ENCODE measurements at regions not wholly inside any gene's neighbourhood (a gene's known extent, or its start where the extent isn't known, plus 50 kb on each side); places are given as distances from the start of the nearest gene placed in this dataset.

DNA sequence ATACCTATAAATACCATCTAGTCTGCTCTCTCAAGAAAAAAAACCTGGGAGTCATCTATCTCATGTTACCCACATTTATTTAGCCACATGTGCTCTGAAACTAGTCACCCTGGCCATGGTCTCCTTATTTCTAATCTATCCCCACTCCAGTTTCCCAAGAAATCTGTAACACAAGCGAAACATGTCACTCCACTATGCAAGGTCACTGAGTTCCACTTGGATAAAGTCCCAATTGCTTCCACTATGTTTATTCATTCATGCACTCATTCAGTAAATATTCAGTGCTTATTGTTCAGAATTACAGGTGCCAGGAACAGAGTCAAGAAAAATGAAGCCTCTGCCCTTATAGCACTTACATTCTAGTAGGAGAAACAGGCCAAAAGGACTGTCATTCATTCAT is 369.4 kb upstream of the CYRIA start:
- Histone ChIP-seq H2BK120ac (ENCODE audit: low read depth, low read length) (no peak overlapping the region), H2BK12ac (ENCODE audit: low read length in 2 of 2) (no peak overlapping the region)
- 55% methylated on average over 1 of the region's 1 CpG for WGBS

DNA sequence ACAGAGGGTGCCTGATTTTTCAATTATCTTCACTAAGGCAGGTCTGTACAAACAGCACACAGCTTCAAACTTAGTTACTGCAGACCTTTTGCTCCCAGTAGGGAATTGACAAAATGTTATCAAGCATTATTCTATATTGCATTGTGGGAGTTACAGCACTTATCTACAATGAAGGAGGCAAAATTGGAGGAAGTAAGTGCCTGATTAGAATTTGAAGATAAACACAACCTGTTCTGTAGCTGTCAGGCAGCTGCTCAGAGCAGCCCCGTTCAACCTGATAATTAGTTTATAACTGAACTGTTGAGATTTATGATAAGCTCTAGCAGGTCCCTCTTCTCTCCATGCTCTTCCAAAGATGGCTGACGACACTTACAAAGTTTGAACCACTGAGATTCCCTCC is 364.4 kb upstream of the CYRIA start:
- Histone ChIP-seq H3K14ac (ENCODE audit: low read length in 2 of 2) (no peak overlapping the region), H3K79me1 (replicated peaks; ENCODE audit: low read length, poor library complexity, severe bottlenecking) (no peaks in the 10 kb centered on the region), H3K36me3 (ENCODE audit: control insufficient read depth in 1 of 2, insufficient read depth in 2 of 2, low read depth in 1 of 2, low read length in 2 of 2) (no peaks in the 10 kb centered on the region), H2AK5ac (ENCODE audit: low read length, severe bottlenecking) (no peak overlapping the region), H3K4me1 (ENCODE audit: control insufficient read depth, insufficient read depth, low read depth, low read length) (no peaks in the 10 kb centered on the region), H2AFZ (ENCODE audit: low read depth, low read length) (no peak overlapping the region), H3K27ac (ENCODE audit: low read length, poor library complexity, severe bottlenecking) (no peak overlapping the region), H3K9ac (ENCODE audit: low read length) (no peak overlapping the region), H3K18ac (ENCODE audit: low read depth in 1 of 2, low read length in 2 of 2) (no peak overlapping the region), H4K8ac (ENCODE audit: low read length) (no peak overlapping the region), H4K91ac (ENCODE audit: low read length) (no peak overlapping the region), H2BK12ac (ENCODE audit: low read length in 2 of 2) (no peak overlapping the region), H3K23ac (ENCODE audit: low read length in 2 of 2) (no peak overlapping the region), H2BK120ac (ENCODE audit: low read depth, low read length) (no peak overlapping the region), H2BK15ac (ENCODE audit: low read depth, poor library complexity, severe bottlenecking) (no peak overlapping the region), H3K4ac (ENCODE audit: low read depth in 1 of 2, low read length in 2 of 2) (no peak overlapping the region), H3K9me3 (ENCODE audit: control insufficient read depth, low read length) (no peaks in the 10 kb centered on the region), H2BK5ac (ENCODE audit: low read depth, low read length, poor library complexity, severe bottlenecking) (no peak overlapping the region), H3K27me3 (ENCODE audit: control insufficient read depth in 1 of 2, insufficient read depth in 1 of 2, low read length in 2 of 2) (no peaks in the 10 kb centered on the region), H3K4me3 (ENCODE audit: insufficient read depth in 1 of 2, low read depth in 1 of 2, low read length in 2 of 2) (no peak overlapping the region), H3K4me2 (ENCODE audit: low read length, poor library complexity, severe bottlenecking) (no peak overlapping the region)
- no peak for DNase-seq
- WGBS = no CpG with 5 or more reads among the region's 2 CpGs

More for the DNA sequence above, 369.4 kb upstream of the CYRIA start:
- Histone ChIP-seq H3K23ac (ENCODE audit: low read length in 2 of 2) (no peak overlapping the region), H3K4ac (ENCODE audit: low read depth in 1 of 2, low read length in 2 of 2) (no peak overlapping the region), H2AFZ (ENCODE audit: low read depth, low read length) (no peak overlapping the region), H3K14ac (ENCODE audit: low read length in 2 of 2) (no peak overlapping the region), H3K36me3 (ENCODE audit: control insufficient read depth in 1 of 2, insufficient read depth in 2 of 2, low read depth in 1 of 2, low read length in 2 of 2) (no peaks in the 10 kb centered on the region), H3K18ac (ENCODE audit: low read depth in 1 of 2, low read length in 2 of 2) (no peak overlapping the region), H3K4me3 (ENCODE audit: insufficient read depth in 1 of 2, low read depth in 1 of 2, low read length in 2 of 2) (no peak overlapping the region), H2BK15ac (ENCODE audit: low read depth, poor library complexity, severe bottlenecking) (no peak overlapping the region), H3K27me3 (ENCODE audit: control insufficient read depth in 1 of 2, insufficient read depth in 1 of 2, low read length in 2 of 2) (no peaks in the 10 kb centered on the region), H3K4me1 (ENCODE audit: control insufficient read depth, insufficient read depth, low read depth, low read length) (no peaks in the 10 kb centered on the region), H4K8ac (ENCODE audit: low read length) (no peak overlapping the region), H3K79me1 (replicated peaks; ENCODE audit: low read length, poor library complexity, severe bottlenecking) (no peaks in the 10 kb centered on the region), H3K9me3 (ENCODE audit: control insufficient read depth, low read length) (no peaks in the 10 kb centered on the region), H3K4me2 (ENCODE audit: low read length, poor library complexity, severe bottlenecking) (no peak overlapping the region), H3K9ac (ENCODE audit: low read length) (no peak overlapping the region), H4K91ac (ENCODE audit: low read length) (no peak overlapping the region), H2BK5ac (ENCODE audit: low read depth, low read length, poor library complexity, severe bottlenecking) (no peak overlapping the region), H2AK5ac (ENCODE audit: low read length, severe bottlenecking) (no peak overlapping the region), H3K27ac (ENCODE audit: low read length, poor library complexity, severe bottlenecking) (no peak overlapping the region)
- DNase-seq = no peak

DNA sequence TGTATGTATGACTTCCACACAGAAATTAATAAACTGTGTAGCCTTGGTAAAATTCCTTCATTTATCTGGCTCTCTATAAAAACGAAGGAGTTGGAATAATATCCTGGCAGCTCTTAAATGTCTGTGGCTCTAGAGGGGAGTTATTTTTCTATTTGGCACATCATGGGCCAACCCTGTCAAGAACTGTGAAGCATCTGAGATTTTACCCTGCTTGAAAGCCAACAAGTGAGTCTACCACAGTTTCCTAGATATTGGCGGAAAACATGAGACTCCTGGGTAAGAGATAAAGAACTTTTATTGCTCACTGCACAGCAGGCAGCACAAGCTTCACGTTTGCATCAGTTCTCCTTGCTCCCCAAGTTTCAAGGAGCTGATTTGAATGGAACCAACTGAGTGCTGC is 346.7 kb upstream of the CYRIA start:
- Histone ChIP-seq H3K23ac (ENCODE audit: low read length in 2 of 2) (no peak overlapping the region), H3K4me2 (ENCODE audit: low read length, poor library complexity, severe bottlenecking) (no peak overlapping the region), H2BK12ac (ENCODE audit: low read length in 2 of 2) (no peak overlapping the region), H2BK15ac (ENCODE audit: low read depth, poor library complexity, severe bottlenecking) (no peak overlapping the region), H3K36me3 (ENCODE audit: control insufficient read depth in 1 of 2, insufficient read depth in 2 of 2, low read depth in 1 of 2, low read length in 2 of 2) (no peaks in the 10 kb centered on the region), H3K9ac (ENCODE audit: low read length) (no peak overlapping the region), H4K8ac (ENCODE audit: low read length) (no peak overlapping the region), H3K4ac (ENCODE audit: low read depth in 1 of 2, low read length in 2 of 2) (no peak overlapping the region), H3K4me3 (ENCODE audit: insufficient read depth in 1 of 2, low read depth in 1 of 2, low read length in 2 of 2) (no peak overlapping the region), H3K27me3 (ENCODE audit: control insufficient read depth in 1 of 2, insufficient read depth in 1 of 2, low read length in 2 of 2) (no peaks in the 10 kb centered on the region), H3K14ac (ENCODE audit: low read length in 2 of 2) (no peak overlapping the region), H2AK5ac (ENCODE audit: low read length, severe bottlenecking) (no peak overlapping the region), H4K91ac (ENCODE audit: low read length) (no peak overlapping the region), H2AFZ (ENCODE audit: low read depth, low read length) (no peak overlapping the region), H2BK120ac (ENCODE audit: low read depth, low read length) (no peak overlapping the region), H3K18ac (ENCODE audit: low read depth in 1 of 2, low read length in 2 of 2) (no peak overlapping the region), H3K79me1 (replicated peaks; ENCODE audit: low read length, poor library complexity, severe bottlenecking) (no peaks in the 10 kb centered on the region), H3K27ac (ENCODE audit: low read length, poor library complexity, severe bottlenecking) (no peak overlapping the region), H3K4me1 (ENCODE audit: control insufficient read depth, insufficient read depth, low read depth, low read length) (no peaks in the 10 kb centered on the region), H3K9me3 (ENCODE audit: control insufficient read depth, low read length) (no peaks in the 10 kb centered on the region), H2BK5ac (ENCODE audit: low read depth, low read length, poor library complexity, severe bottlenecking) (no peak overlapping the region)
- WGBS = 65% methylated on average over 3 of the region's 3 CpGs
- DNase-seq = no peak

DNA sequence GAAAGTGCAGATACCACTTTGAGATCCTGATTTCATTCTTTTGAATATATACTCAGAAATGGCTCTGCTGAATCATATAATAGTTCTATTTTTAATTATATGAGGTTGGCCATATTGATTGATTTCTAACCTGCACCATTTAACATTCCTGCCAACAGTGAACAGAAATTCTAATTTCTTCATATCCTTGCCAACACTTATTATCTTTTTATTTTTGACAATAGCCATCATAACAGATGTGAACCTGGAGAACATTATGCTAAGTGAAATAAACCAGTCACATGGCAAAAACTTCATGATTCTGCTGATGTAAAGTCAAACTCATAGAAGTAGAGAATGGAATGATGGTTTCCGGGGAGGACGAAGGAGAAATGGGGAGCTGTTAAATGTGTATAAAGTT is 344.5 kb upstream of the CYRIA start:
- H3K27me3 ChIP-seq (ENCODE audit: control insufficient read depth in 1 of 2, insufficient read depth in 1 of 2, low read length in 2 of 2) = no peaks in the 10 kb centered on the region
- H3K4me3 ChIP-seq (ENCODE audit: insufficient read depth in 1 of 2, low read depth in 1 of 2, low read length in 2 of 2) = no peak overlapping the region
- H2AFZ ChIP-seq (ENCODE audit: low read depth, low read length) = no peak overlapping the region
- H2BK12ac ChIP-seq (ENCODE audit: low read length in 2 of 2) = no peak overlapping the region
- no peak overlapping the region for H2BK120ac ChIP-seq (ENCODE audit: low read depth, low read length)
- no peak overlapping the region for H2AK5ac ChIP-seq (ENCODE audit: low read length, severe bottlenecking)
- no peak overlapping the region for H3K23ac ChIP-seq (ENCODE audit: low read length in 2 of 2)
- no peak overlapping the region for H3K27ac ChIP-seq (ENCODE audit: low read length, poor library complexity, severe bottlenecking)
- H3K14ac ChIP-seq (ENCODE audit: low read length in 2 of 2) = no peak overlapping the region
- no peaks in the 10 kb centered on the region for H3K36me3 ChIP-seq (ENCODE audit: control insufficient read depth in 1 of 2, insufficient read depth in 2 of 2, low read depth in 1 of 2, low read length in 2 of 2)
- H4K8ac ChIP-seq (ENCODE audit: low read length) = no peak overlapping the region
- H3K4ac ChIP-seq (ENCODE audit: low read depth in 1 of 2, low read length in 2 of 2) = no peak overlapping the region
- H3K9me3 ChIP-seq (ENCODE audit: control insufficient read depth, low read length) = no peaks in the 10 kb centered on the region
- H3K9ac ChIP-seq (ENCODE audit: low read length) = no peak overlapping the region
- no peak overlapping the region for H3K18ac ChIP-seq (ENCODE audit: low read depth in 1 of 2, low read length in 2 of 2)
- no peaks in the 10 kb centered on the region for H3K79me1 ChIP-seq (replicated peaks; ENCODE audit: low read length, poor library complexity, severe bottlenecking)
- H2BK5ac ChIP-seq (ENCODE audit: low read depth, low read length, poor library complexity, severe bottlenecking) = no peak overlapping the region
- DNase-seq = no peak
- WGBS = no CpG with 5 or more reads among the region's 2 CpGs
- H3K4me1 ChIP-seq (ENCODE audit: control insufficient read depth, insufficient read depth, low read depth, low read length) = no peaks in the 10 kb centered on the region
- H3K4me2 ChIP-seq (ENCODE audit: low read length, poor library complexity, severe bottlenecking) = no peak overlapping the region
- H2BK15ac ChIP-seq (ENCODE audit: low read depth, poor library complexity, severe bottlenecking) = no peak overlapping the region
- H4K91ac ChIP-seq (ENCODE audit: low read length) = no peak overlapping the region

Data from mesenchymal stem cell (in vitro differentiated cells and primary cell).